HCT116 (cell line): ENCODE measurements at regions not wholly inside any gene's neighbourhood (a gene's known extent, or its start where the extent isn't known, plus 50 kb on each side); places are given as distances from the start of the nearest gene placed in this dataset.

Experiments used
- ATAC-seq: fragments of 200-7000 bp; cut with Tn5 transposase; 2 replicates; pipeline ENCODE4 v1.9.1; 2020; ENCODE audit warnings: mild to moderate bottlenecking, moderate library complexity
- BruUV-seq: library from RNA; stranded (reverse); fragments of 400-500 nt; replicated peaks from 2 replicates; lab custom pipeline; 2021; lab: Mats Ljungman, UMichigan
- CTCF ChIA-PET: fragments of 300-600 bp; sonication (Branson Sonifier 250); formaldehyde crosslinking; loops from one replicate; lab custom pipeline; 2021; ENCODE audit warnings: antibody characterized with exemption; lab: Charles Lee
- POLR2A ChIA-PET: fragments of 300-600, 350-600 bp; sonication (Branson Sonifier 250); formaldehyde crosslinking; loops from one replicate; lab custom pipeline; 2021; ENCODE audit warnings: antibody characterized with exemption; lab: Charles Lee
- RAD21 ChIA-PET, 2 experiments: fragments of 300-600 bp; sonication (Branson Sonifier 250); formaldehyde crosslinking; loops; one replicate each; lab custom pipeline; 2023; ENCODE audit warnings: low total read pairs in 2 of 2; ENCODE audit not compliant: uncharacterized antibody in 2 of 2, unreplicated experiment in 2 of 2, low non-redundant PET in 1 of 2; lab: Charles Lee
- DNase-seq: peaks from one replicate; pipeline ENCODE4 v3.0.0-alpha.2; 2010; ENCODE audit warnings: low read depth, low spot score
- H2AFZ ChIP-seq: fragments of 200-600 bp; shearing (Covaris generic), sonication (generic); 2 replicates; pipeline ENCODE4 v1.6.1; 2017; ENCODE audit warnings: low read depth, mixed run types, mixed read lengths, antibody characterized with exemption, low read length; ENCODE audit not compliant: poor library complexity, severe bottlenecking
- H3K27ac ChIP-seq: 2 replicates; pipeline ENCODE4 v1.5.1; 2012; ENCODE audit warnings: low read depth, low read length
- H3K27me3 ChIP-seq: fragments of 200-600 bp; sonication (generic); 2 replicates; pipeline ENCODE4 v1.6.1; 2016; ENCODE audit warnings: mixed run types, low read length, mixed read lengths; ENCODE audit not compliant: insufficient read depth
- H3K36me3 ChIP-seq, 2 experiments: fragments of 200-500 bp in 1 of 2; fragments of 200-600 bp in 1 of 2; sonication (Bioruptor generic) in 1 of 2; sonication (generic) in 1 of 2; 2 replicates each; pipeline versions ENCODE4 v1.5.1 to v1.6.1; 2014 to 2016; ENCODE audit warnings: low read length in 2 of 2, inconsistent platforms in 1 of 2, mixed read lengths in 1 of 2, mixed run types in 1 of 2; ENCODE audit not compliant: insufficient read depth in 2 of 2, control insufficient read depth in 1 of 2
- H3K4me1 ChIP-seq, 2 experiments: fragments of 200-600 bp in 1 of 2; sonication (generic) in 1 of 2; 2 replicates each; pipeline versions ENCODE4 v1.5.1 to v1.6.1; 2012 to 2017; ENCODE audit warnings: low read length in 2 of 2, inconsistent platforms in 1 of 2, mild to moderate bottlenecking in 1 of 2, mixed read lengths in 1 of 2, mixed run types in 1 of 2, moderate library complexity in 1 of 2; ENCODE audit not compliant: insufficient read depth in 2 of 2, control insufficient read depth in 1 of 2
- H3K4me2 ChIP-seq: fragments of 200-600 bp; sonication (generic); 2 replicates; pipeline ENCODE4 v1.6.1; 2017; ENCODE audit warnings: mixed run types, low read length, mixed read lengths
- H3K4me3 ChIP-seq, 2 experiments: fragments of 200-600 bp in 1 of 2; sonication (generic) in 1 of 2; replicated peaks in 1 of 2; 2 replicates each; pipeline ENCODE4 v1.5.1; 2011 to 2016; ENCODE audit warnings: low read length in 2 of 2, control low read depth in 1 of 2, low read depth in 1 of 2, mild to moderate bottlenecking in 1 of 2, mixed read lengths in 1 of 2, mixed run types in 1 of 2
- H3K79me2 ChIP-seq: fragments of 200-600 bp; sonication (generic); 2 replicates; pipeline ENCODE4 v1.6.1; 2017; ENCODE audit warnings: mild to moderate bottlenecking, mixed run types, low read length, moderate library complexity, mixed read lengths; ENCODE audit not compliant: insufficient read depth
- H3K9ac ChIP-seq: fragments of 200-600 bp; sonication (generic); 2 replicates; pipeline ENCODE4 v1.6.1; 2016; ENCODE audit warnings: low read length, mixed read lengths
- H3K9me2 ChIP-seq: fragments of 200-600 bp; sonication (generic), shearing (Covaris generic); 2 replicates; pipeline ENCODE4 v1.6.1; 2017; ENCODE audit warnings: mixed run types, mild to moderate bottlenecking, moderate library complexity; ENCODE audit not compliant: insufficient read depth
- H3K9me3 ChIP-seq, 2 experiments: fragments of 200-500 bp in 1 of 2; fragments of 200-600 bp in 1 of 2; sonication (Bioruptor generic) in 1 of 2; sonication (generic) in 1 of 2; 2 replicates each; pipeline ENCODE4 v1.6.1; 2014 to 2017; ENCODE audit warnings: low read length in 2 of 2, mixed read lengths in 2 of 2, inconsistent platforms in 1 of 2, low read depth in 1 of 2, mild to moderate bottlenecking in 1 of 2, mixed run types in 1 of 2, moderate library complexity in 1 of 2; ENCODE audit not compliant: control insufficient read depth in 1 of 2, insufficient read depth in 1 of 2
- H4K20me1 ChIP-seq: fragments of 200-600 bp; sonication (generic), shearing (Covaris generic); 2 replicates; pipeline ENCODE4 v1.6.1; 2017; ENCODE audit warnings: mixed run types, mild to moderate bottlenecking, moderate library complexity; ENCODE audit not compliant: insufficient read depth
- EGR1 ChIP-seq: IDR thresholded peaks from 2 replicates; pipeline ENCODE4 v1.6.1; 2012; ENCODE audit warnings: low read depth
- ELF1 ChIP-seq: IDR thresholded peaks from 2 replicates; pipeline ENCODE4 v1.6.1; 2012; ENCODE audit warnings: low read depth, borderline replicate concordance
- FOSL1 ChIP-seq: IDR thresholded peaks from 2 replicates; pipeline ENCODE4 v1.6.1; 2012; ENCODE audit warnings: low read depth
- JUND ChIP-seq: IDR thresholded peaks from 2 replicates; pipeline ENCODE4 v1.6.1; 2012
- POLR2A ChIP-seq: IDR thresholded peaks from 2 replicates; pipeline ENCODE4 v1.7.0; 2011; ENCODE audit warnings: borderline replicate concordance; ENCODE audit not compliant: insufficient read depth, insufficient read length; ENCODE audit errors: extremely low read depth
- POLR2AphosphoS5 ChIP-seq: IDR thresholded peaks from 2 replicates; pipeline ENCODE4 v1.6.1; 2011; ENCODE audit warnings: mild to moderate bottlenecking, low read depth, low read length, moderate library complexity
- RAD21 ChIP-seq: IDR thresholded peaks from 2 replicates; pipeline ENCODE4 v1.6.1; 2012; ENCODE audit warnings: low read depth, mild to moderate bottlenecking
- SRF ChIP-seq: IDR thresholded peaks from 2 replicates; pipeline ENCODE4 v1.6.1; 2012; ENCODE audit warnings: low read depth
- YY1 ChIP-seq: IDR thresholded peaks from 2 replicates; pipeline ENCODE4 v1.6.1; 2011; ENCODE audit warnings: low read length, low read depth, moderate library complexity, mild to moderate bottlenecking; ENCODE audit not compliant: insufficient replicate concordance; ENCODE audit errors: extremely low read depth
- ZFX ChIP-seq: fragments of 450-650 bp; IDR thresholded peaks from 2 replicates; pipeline ENCODE4 v1.6.1; 2017
- intact Hi-C: fragments of 100-400 bp; cut with micrococcal nuclease; formaldehyde crosslinking; loops from 2 replicates; pipeline ENCODE4 v1.10.0; 2022
- TF ChIP-seq, protein P1 (sequence below): IDR thresholded peaks from 2 replicates; pipeline ENCODE4 v1.6.1; 2012; ENCODE audit warnings: low read depth

DNA sequence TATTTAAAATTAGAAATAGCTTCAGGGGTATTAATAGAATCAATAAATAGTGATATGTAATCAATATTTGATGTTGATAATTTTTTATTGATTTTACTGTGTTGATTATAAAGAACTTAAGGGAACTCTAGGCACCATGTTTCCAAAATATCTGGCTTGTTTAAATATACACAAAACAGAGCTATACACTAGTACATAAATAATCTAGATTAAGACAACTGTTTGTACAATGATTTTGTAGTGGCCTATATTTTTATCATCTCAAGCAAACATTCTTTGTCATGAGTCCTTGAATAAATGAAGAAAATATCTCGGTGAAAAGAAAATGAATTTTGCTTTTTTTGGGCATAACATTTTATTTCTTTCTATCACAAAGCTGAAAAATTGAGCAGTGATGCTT, 117.1 kb upstream of the KRR1 start:
- TF ChIP-seq ELF1: no peak
- TF ChIP-seq ZFX: no peak
- TF ChIP-seq, protein P1, sequence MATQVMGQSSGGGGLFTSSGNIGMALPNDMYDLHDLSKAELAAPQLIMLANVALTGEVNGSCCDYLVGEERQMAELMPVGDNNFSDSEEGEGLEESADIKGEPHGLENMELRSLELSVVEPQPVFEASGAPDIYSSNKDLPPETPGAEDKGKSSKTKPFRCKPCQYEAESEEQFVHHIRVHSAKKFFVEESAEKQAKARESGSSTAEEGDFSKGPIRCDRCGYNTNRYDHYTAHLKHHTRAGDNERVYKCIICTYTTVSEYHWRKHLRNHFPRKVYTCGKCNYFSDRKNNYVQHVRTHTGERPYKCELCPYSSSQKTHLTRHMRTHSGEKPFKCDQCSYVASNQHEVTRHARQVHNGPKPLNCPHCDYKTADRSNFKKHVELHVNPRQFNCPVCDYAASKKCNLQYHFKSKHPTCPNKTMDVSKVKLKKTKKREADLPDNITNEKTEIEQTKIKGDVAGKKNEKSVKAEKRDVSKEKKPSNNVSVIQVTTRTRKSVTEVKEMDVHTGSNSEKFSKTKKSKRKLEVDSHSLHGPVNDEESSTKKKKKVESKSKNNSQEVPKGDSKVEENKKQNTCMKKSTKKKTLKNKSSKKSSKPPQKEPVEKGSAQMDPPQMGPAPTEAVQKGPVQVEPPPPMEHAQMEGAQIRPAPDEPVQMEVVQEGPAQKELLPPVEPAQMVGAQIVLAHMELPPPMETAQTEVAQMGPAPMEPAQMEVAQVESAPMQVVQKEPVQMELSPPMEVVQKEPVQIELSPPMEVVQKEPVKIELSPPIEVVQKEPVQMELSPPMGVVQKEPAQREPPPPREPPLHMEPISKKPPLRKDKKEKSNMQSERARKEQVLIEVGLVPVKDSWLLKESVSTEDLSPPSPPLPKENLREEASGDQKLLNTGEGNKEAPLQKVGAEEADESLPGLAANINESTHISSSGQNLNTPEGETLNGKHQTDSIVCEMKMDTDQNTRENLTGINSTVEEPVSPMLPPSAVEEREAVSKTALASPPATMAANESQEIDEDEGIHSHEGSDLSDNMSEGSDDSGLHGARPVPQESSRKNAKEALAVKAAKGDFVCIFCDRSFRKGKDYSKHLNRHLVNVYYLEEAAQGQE: no peak
- no peak for TF ChIP-seq POLR2A
- no peak for TF ChIP-seq FOSL1
- TF ChIP-seq POLR2AphosphoS5: no peak
- TF ChIP-seq SRF: no peak
- TF ChIP-seq JUND: no peak
- no peak for TF ChIP-seq RAD21
- TF ChIP-seq EGR1: no peak
- TF ChIP-seq YY1: no peak
- BruUV-seq: no TSS peak
- no peak overlapping the region for H2AFZ ChIP-seq
- no peaks in the 10 kb centered on the region for H4K20me1 ChIP-seq
- peak overlapping the region; percentile 99; the same call in 1 of the 2 replicates for H3K27ac ChIP-seq
- H3K27me3 ChIP-seq: no peaks in the 10 kb centered on the region
- H3K36me3 ChIP-seq: peaks cover 0 to 18% of the 10 kb centered on the region in 2 experiments; a peak in 1 of 4 replicates
- H3K79me2 ChIP-seq: no peaks in the 10 kb centered on the region
- RAD21 ChIA-PET: no interaction called here
- peaks cover 25 to 46% of the 10 kb centered on the region in 2 experiments for H3K4me1 ChIP-seq
- peak overlapping the region; percentile 3; the same call in 1 of the 2 replicates for H3K9ac ChIP-seq
- ATAC-seq: no peak
- DNase-seq: no peak
- no peak overlapping the region for H3K4me3 ChIP-seq
- H3K9me2 ChIP-seq: no peaks in the 10 kb centered on the region
- no peak overlapping the region for H3K4me2 ChIP-seq
- CTCF ChIA-PET: interaction anchor here (1.4 kb wide), 1 partner anchor 102 kb away, joined by 3 read pairs; no protein-coding TSS in a partner anchor
- intact Hi-C loops: no loop called here
- POLR2A ChIA-PET: interaction anchor here (0.7 to 3.6 kb wide), 11 partner anchors 9 to 717 kb away, joined by 3 to 25 read pairs (median 3); partner anchors contain the start of gene PHLDA1
- H3K9me3 ChIP-seq: no peaks in the 10 kb centered on the region
